IPS DF 19.7 (cell line): ENCODE measurements at regions not wholly inside any gene's neighbourhood (a gene's known extent, or its start where the extent isn't known, plus 50 kb on each side); places are given as distances from the start of the nearest gene placed in this dataset.

Experiments
- DNase-seq: peaks from one replicate; pipeline ENCODE4 v3.0.0-alpha.2; 2013; ENCODE audit warnings: low read depth, low spot score

- DNase-seq: no peak
Measured at GRCh38 chr2:204226305-204226880, 289.8 kb downstream of the ICOS start.

- no peak for DNase-seq
Measured at GRCh38 chr2:204228169-204228886, 291.8 kb downstream of the ICOS start.

GRCh38 chr2:204234248-204234647, 297.7 kb downstream of the ICOS start:
- DNase-seq: no peak

- no peak for DNase-seq
Measured at GRCh38 chr2:204234879-204235278, 298.3 kb downstream of the ICOS start.

- no peak for DNase-seq
Measured at GRCh38 chr2:204237416-204237815, 300.9 kb downstream of the ICOS start.

- DNase-seq: no peak
Measured at GRCh38 chr2:204239411-204240165, 303.0 kb downstream of the ICOS start.

- no peak for DNase-seq
Measured at GRCh38 chr2:204240961-204241360, 304.3 kb upstream of the PARD3B start.

- no peak for DNase-seq
Measured at GRCh38 chr2:204249437-204249836, 295.8 kb upstream of the PARD3B start.

GRCh38 chr2:204250692-204251091, 294.6 kb upstream of the PARD3B start:
- DNase-seq: no peak

GRCh38 chr2:204251158-204251997, 293.9 kb upstream of the PARD3B start:
- no peak for DNase-seq

- no peak for DNase-seq
Measured at GRCh38 chr2:204251998-204252376, 293.3 kb upstream of the PARD3B start.

GRCh38 chr2:204255071-204255470, 290.2 kb upstream of the PARD3B start:
- no peak for DNase-seq

GRCh38 chr2:204255526-204255925, 289.7 kb upstream of the PARD3B start:
- no peak for DNase-seq

GRCh38 chr2:204257781-204258180, 287.5 kb upstream of the PARD3B start:
- no peak for DNase-seq

GRCh38 chr2:204258890-204259289, 286.4 kb upstream of the PARD3B start:
- DNase-seq: no peak

- peak; percentile 57 for DNase-seq
Measured at GRCh38 chr2:204260162-204260877, 285.0 kb upstream of the PARD3B start.

GRCh38 chr2:204260901-204261300, 284.4 kb upstream of the PARD3B start:
- DNase-seq: no peak

- no peak for DNase-seq
Measured at GRCh38 chr2:204261846-204262245, 283.4 kb upstream of the PARD3B start.

- no peak for DNase-seq
Measured at GRCh38 chr2:204264085-204264553, 281.2 kb upstream of the PARD3B start.

GRCh38 chr2:204264621-204265140, 280.6 kb upstream of the PARD3B start:
- no peak for DNase-seq

GRCh38 chr2:204265681-204266181, 279.5 kb upstream of the PARD3B start:
- DNase-seq: no peak
